K562 (cell line): ENCODE measurements at regions not wholly inside any gene's neighbourhood (a gene's known extent, or its start where the extent isn't known, plus 50 kb on each side); places are given as distances from the start of the nearest gene placed in this dataset.

Experiments used
- ATAC-seq: fragments of 200-7000 bp; cut with Tn5 transposase; 3 replicates; pipeline ENCODE4 v1.9.1; 2020; ENCODE audit warnings: moderate library complexity
- BruUV-seq: library from RNA; stranded (reverse); fragments of 400-500 nt; replicated peaks from 2 replicates; lab custom pipeline; 2021; lab: Mats Ljungman, UMichigan
- CTCF ChIA-PET: fragments of 300-600 bp; formaldehyde crosslinking; extraction: SDS; loops from one replicate; lab custom pipeline; 2021; ENCODE audit warnings: low intra/inter-chr PET ratio; lab: Yijun Ruan, JAX
- POLR2A ChIA-PET: fragments of 300-600, 350-650 bp; sonication (Branson Sonifier 250); formaldehyde crosslinking; extraction: SDS; loops from one replicate; lab custom pipeline; 2021; ENCODE audit warnings: antibody characterized with exemption, inconsistent platforms; lab: Yijun Ruan, JAX
- DNase-seq, 4 experiments: peaks; one replicate each; pipeline versions ENCODE4 v3.0.0 to v3.0.0-alpha.2; 2011 to 2018; ENCODE audit warnings: low spot score in 3 of 4, mixed read lengths in 3 of 4; ENCODE audit errors: extremely low read depth in 1 of 4
- FAIRE-seq: peaks from 2 replicates; lab custom pipeline; 2011; peaks lifted over from hg19 to GRCh38; lab: Jason Lieb, UNC
- H2AFZ ChIP-seq: 2 replicates; pipeline ENCODE4 v1.6.0; 2011; ENCODE audit warnings: low read depth, low read length, control low read depth, inconsistent platforms
- H3K27ac ChIP-seq: fragments of 200-600 bp; 3 replicates; pipeline ENCODE4 v1.8.0; 2011; ENCODE audit warnings: low read depth, mild to moderate bottlenecking, control low read depth, inconsistent platforms, low read length, moderate library complexity, mixed read lengths; ENCODE audit errors: extremely low read depth
- H3K27me3 ChIP-seq, 2 experiments: fragments of 300-600 bp in 1 of 2; 2 replicates in 1 of 2; 3 replicates in 1 of 2; pipeline versions ENCODE4 v1.6.0 to v1.8.0; 2011; ENCODE audit warnings: inconsistent platforms in 2 of 2, low read length in 2 of 2, mild to moderate bottlenecking in 1 of 2, mixed read lengths in 1 of 2, moderate library complexity in 1 of 2; ENCODE audit not compliant: control insufficient read depth in 2 of 2, insufficient read depth in 2 of 2
- H3K36me3 ChIP-seq: fragments of 300-600 bp; 3 replicates; pipeline ENCODE4 v1.8.0; 2011; ENCODE audit warnings: mild to moderate bottlenecking, low read length, inconsistent platforms; ENCODE audit not compliant: control insufficient read depth, insufficient read depth
- H3K4me1 ChIP-seq, 2 experiments: fragments of 200-600 bp in 1 of 2; replicated peaks in 1 of 2; 2 replicates in 1 of 2; 3 replicates in 1 of 2; pipeline versions ENCODE4 v1.5.1 to v1.8.0; 2011; ENCODE audit warnings: inconsistent platforms in 2 of 2, low read length in 2 of 2, mild to moderate bottlenecking in 1 of 2, mixed read lengths in 1 of 2, moderate library complexity in 1 of 2; ENCODE audit not compliant: control insufficient read depth in 2 of 2, insufficient read depth in 2 of 2
- H3K4me2 ChIP-seq: 2 replicates; pipeline ENCODE4 v1.6.1; 2011; ENCODE audit warnings: low read length, control low read depth, inconsistent platforms, mixed read lengths; ENCODE audit not compliant: insufficient read depth
- H3K4me3 ChIP-seq: fragments of 200-600 bp; sonication (generic), shearing (Covaris generic); 2 replicates; pipeline ENCODE4 v1.5.1; 2016; ENCODE audit warnings: control low read depth, inconsistent platforms
- H3K79me2 ChIP-seq: fragments of 200-600 bp; 3 replicates; pipeline ENCODE4 v1.8.0; 2011; ENCODE audit warnings: low read length, inconsistent platforms; ENCODE audit not compliant: control insufficient read depth, insufficient read depth
- H3K9ac ChIP-seq, 2 experiments: 2 replicates each; pipeline versions ENCODE4 v1.6.0 to v1.6.1; 2011; ENCODE audit warnings: low read depth in 2 of 2, low read length in 2 of 2, control low read depth in 1 of 2, inconsistent platforms in 1 of 2, mild to moderate bottlenecking in 1 of 2, mixed read lengths in 1 of 2; ENCODE audit not compliant: insufficient read depth in 1 of 2
- H3K9me1 ChIP-seq: one replicate; pipeline ENCODE4 v1.6.0; 2011; ENCODE audit warnings: inconsistent platforms, mild to moderate bottlenecking, low read length, moderate library complexity; ENCODE audit not compliant: control insufficient read depth, insufficient read depth
- H3K9me3 ChIP-seq: replicated peaks from 2 replicates; pipeline ENCODE4 v1.5.1; 2011; ENCODE audit warnings: low read depth, low read length, inconsistent platforms; ENCODE audit not compliant: control insufficient read depth, insufficient read depth
- H4K20me1 ChIP-seq: replicated peaks from 2 replicates; pipeline ENCODE4 v1.6.1; 2011; ENCODE audit warnings: low read length, inconsistent platforms, mixed read lengths; ENCODE audit not compliant: control insufficient read depth, insufficient read depth
- CHCHD3 ChIP-seq: fragments of 250-450 bp; sonication (Bioruptor Pico); IDR thresholded peaks from 2 replicates; pipeline ENCODE4 v2.1.2; 2022; ENCODE audit warnings: mild to moderate bottlenecking
- CTBP1 ChIP-seq: fragments of 450-650 bp; IDR thresholded peaks from 2 replicates; pipeline ENCODE4 v1.6.1; 2016; ENCODE audit warnings: borderline replicate concordance
- CXXC5 ChIP-seq: fragments of 250-450 bp; sonication (Bioruptor Pico); IDR thresholded peaks from 2 replicates; pipeline ENCODE4 v1.8.0; 2022; ENCODE audit warnings: inconsistent platforms, mild to moderate bottlenecking, moderate library complexity
- KAT7 ChIP-seq: sonication (generic); formaldehyde crosslinking; IDR thresholded peaks from 2 replicates; pipeline ENCODE4 v1.8.0; 2022; ENCODE audit warnings: missing genetic modification reagents, mild to moderate bottlenecking, borderline replicate concordance
- MAZ ChIP-seq, 2 experiments: fragments of 450-650 bp in 1 of 2; sonication (generic) in 1 of 2; formaldehyde crosslinking; IDR thresholded peaks in 1 of 2; conservative IDR thresholded peaks in 1 of 2; 2 replicates each; pipeline versions ENCODE4 v1.4.0 to v1.5.0; 2020; ENCODE audit warnings: mild to moderate bottlenecking in 1 of 2, missing genetic modification reagents in 1 of 2
- MTA3 ChIP-seq: fragments of 450-650 bp; formaldehyde crosslinking; IDR thresholded peaks from 2 replicates; pipeline ENCODE4 v1.6.1; 2017; ENCODE audit warnings: mild to moderate bottlenecking, borderline replicate concordance
- MYBL2 ChIP-seq, 2 experiments: fragments of 450-650 bp in 1 of 2; sonication (generic) in 1 of 2; formaldehyde crosslinking in 1 of 2; IDR thresholded peaks; 2 replicates each; pipeline versions ENCODE4 v1.6.1 to v1.8.1; 2017 to 2022; ENCODE audit warnings: borderline replicate concordance in 1 of 2, inconsistent platforms in 1 of 2, low read depth in 1 of 2, mild to moderate bottlenecking in 1 of 2, missing genetic modification reagents in 1 of 2, moderate library complexity in 1 of 2
- POLR2AphosphoS2 ChIP-seq: IDR thresholded peaks from 2 replicates; pipeline ENCODE4 v1.6.1; 2012; ENCODE audit warnings: low read length, improper control_type of control experiment
- SFPQ ChIP-seq: fragments of 200-400 bp; formaldehyde crosslinking; IDR thresholded peaks from 2 replicates; pipeline ENCODE4 v1.6.1; 2017; ENCODE audit warnings: mild to moderate bottlenecking, low read depth, low read length, moderate library complexity
- TAF9B ChIP-seq: fragments of 450-650 bp; IDR thresholded peaks from 2 replicates; pipeline ENCODE4 v1.6.1; 2018; ENCODE audit warnings: mild to moderate bottlenecking; ENCODE audit not compliant: partially characterized antibody
- TBL1XR1 ChIP-seq, 2 experiments: IDR thresholded peaks; 2 replicates each; pipeline ENCODE4 v1.6.1; 2012; ENCODE audit warnings: improper control_type of control experiment in 2 of 2, low read length in 2 of 2, mild to moderate bottlenecking in 1 of 2
- TGIF2 ChIP-seq: sonication (generic); formaldehyde crosslinking; IDR thresholded peaks from 2 replicates; pipeline ENCODE4 v1.8.1; 2022; ENCODE audit warnings: mild to moderate bottlenecking, missing genetic modification reagents, moderate library complexity
- ZBTB33 ChIP-seq: sonication (generic); formaldehyde crosslinking; IDR thresholded peaks from 2 replicates; pipeline ENCODE4 v1.8.1; 2023; ENCODE audit warnings: mild to moderate bottlenecking, missing genetic modification reagents
- ZFPM2 ChIP-seq: fragments of 250-450 bp; sonication (Bioruptor Pico); IDR thresholded peaks from 2 replicates; pipeline ENCODE4 v1.5.1; 2022; ENCODE audit warnings: mild to moderate bottlenecking
- ZNF282 ChIP-seq: sonication (generic); formaldehyde crosslinking; IDR thresholded peaks from 2 replicates; pipeline ENCODE4 v1.8.1; 2023; ENCODE audit warnings: missing genetic modification reagents
- WGBS: fragments of 100-300 bp; shearing (Covaris generic); methylation state at CpG from one replicate; pipeline ENCODE4 v1.1.6; 2016; ENCODE audit warnings: low coverage, mixed read lengths; ENCODE audit not compliant: insufficient coverage; ENCODE audit errors: missing lambda C conversion rate; 5-methylcytosine and 5-hydroxymethylcytosine counted together
- in situ Hi-C: fragments of 300-500 bp; cut with MboI; formaldehyde crosslinking; loops from 4 replicates; pipeline ENCODE4 v1.15.0; 2018; ENCODE audit warnings: inconsistent platforms, mixed read lengths
- intact Hi-C: fragments of 100-400 bp; cut with micrococcal nuclease; formaldehyde crosslinking; loops from 2 replicates; pipeline ENCODE4 v1.14.2; 2022

GRCh38 chr1:13893409-13893821, 193.4 kb downstream of the PRDM2 start:
- Histone ChIP-seq H3K4me1 (peaks cover 0 to 6% of the 10 kb centered on the region in 2 experiments; a peak in 1 of 5 replicates), H3K36me3 (no peaks in the 10 kb centered on the region), H3K4me3 (no peak overlapping the region), H3K27me3 (peaks cover 21 to 30% of the 10 kb centered on the region in 2 experiments), H4K20me1 (no peaks in the 10 kb centered on the region), H3K27ac (no peak overlapping the region), H2AFZ (no peak overlapping the region), H3K4me2 (no peak overlapping the region), H3K79me2 (no peaks in the 10 kb centered on the region), H3K9me3 (no peaks in the 10 kb centered on the region; the same call in 1 of the 2 replicates), H3K9me1 (no peaks in the 10 kb centered on the region), H3K9ac (no peak overlapping the region)
- in situ Hi-C loops (no loop called here), intact Hi-C loops (no loop called here)
- DNase-seq (no peak), ATAC-seq (no peak), FAIRE-seq (no peak)
- BruUV-seq = no TSS peak
- WGBS = under 1% methylated on average over 13 of the region's 13 CpGs
- ChIA-PET CTCF (interaction anchor here (0.7 kb wide), 1 partner anchor 14 kb away, joined by 3 read pairs; no protein-coding TSS in a partner anchor), POLR2A (interaction anchor here (1.0 kb wide), 1 partner anchor 11 kb away, joined by 3 read pairs; no protein-coding TSS in a partner anchor)
- TF ChIP-seq MAZ (CRISPR knock-in tag; conservative IDR thresholded peaks at IDR 0.05 in 1 of 2, IDR thresholded peaks at IDR 0.05 in 1 of 2) = no peak
- TF ChIP-seq SFPQ = no peak
- TF ChIP-seq TGIF2 = no peak
- TF ChIP-seq TBL1XR1 (IDR thresholded peaks at IDR 0.05; ENCODE audit: low read length in 2 of 2) = no peak
- TF ChIP-seq MTA3 = no peak
- no peak for TF ChIP-seq CTBP1
- no peak for TF ChIP-seq CXXC5 (CRISPR knock-in tag)
- no peak for TF ChIP-seq TAF9B
- no peak for TF ChIP-seq ZNF282
- TF ChIP-seq POLR2AphosphoS2 = no peak
- TF ChIP-seq CHCHD3 (CRISPR knock-in tag) = no peak
- TF ChIP-seq MYBL2 (IDR thresholded peaks at IDR 0.05; ENCODE audit: low read depth) = no peak
- no peak for TF ChIP-seq MYBL2 (CRISPR knock-in tag; IDR thresholded peaks at IDR 0.05; ENCODE audit: borderline replicate concordance)
- TF ChIP-seq ZFPM2 = no peak
- TF ChIP-seq KAT7 (CRISPR knock-in tag) = no peak
- no peak for TF ChIP-seq ZBTB33 (CRISPR knock-in tag)
